NCI-H774 (cell line): ENCODE measurements at regions not wholly inside any gene's neighbourhood (a gene's known extent, or its start where the extent isn't known, plus 50 kb on each side); places are given as distances from the start of the nearest gene placed in this dataset.

Experiments used
- DNase-seq: peaks from one replicate; lab custom pipeline; 2025; lab: John Stamatoyannopoulos, UW

- DNase-seq = no peak
Measured at GRCh38 chr7:54810401-54810800, 51.4 kb upstream of the SEC61G start.

GRCh38 chr7:54811041-54811845, 52.2 kb upstream of the SEC61G start:
- DNase-seq = no peak

GRCh38 chr7:54811846-54812254, 52.8 kb upstream of the SEC61G start:
- no peak for DNase-seq

- no peak for DNase-seq
Measured at GRCh38 chr7:54812756-54813322, 53.8 kb upstream of the SEC61G start.

- DNase-seq = no peak
Measured at GRCh38 chr7:54813398-54813797, 54.4 kb upstream of the SEC61G start.

- no peak for DNase-seq
Measured at GRCh38 chr7:54814401-54814800, 55.4 kb upstream of the SEC61G start.

GRCh38 chr7:54817152-54817551, 58.1 kb upstream of the SEC61G start:
- no peak for DNase-seq

GRCh38 chr7:54823776-54824175, 64.8 kb upstream of the SEC61G start:
- DNase-seq = no peak

- no peak for DNase-seq
Measured at GRCh38 chr7:54824655-54825054, 65.6 kb upstream of the SEC61G start.

- DNase-seq = no peak
Measured at GRCh38 chr7:54825368-54825767, 66.4 kb upstream of the SEC61G start.

GRCh38 chr7:54827734-54828133, 68.7 kb upstream of the SEC61G start:
- DNase-seq = no peak

GRCh38 chr7:54831046-54831643, 72.1 kb upstream of the SEC61G start:
- DNase-seq = no peak

- DNase-seq = no peak
Measured at GRCh38 chr7:54831644-54832095, 72.7 kb upstream of the SEC61G start.

- DNase-seq = no peak
Measured at GRCh38 chr7:54833001-54833467, 74.0 kb upstream of the SEC61G start.

GRCh38 chr7:54837168-54837567, 78.2 kb upstream of the SEC61G start:
- DNase-seq = no peak

GRCh38 chr7:54837761-54838160, 78.8 kb upstream of the SEC61G start:
- no peak for DNase-seq

- no peak for DNase-seq
Measured at GRCh38 chr7:54838175-54838910, 79.3 kb upstream of the SEC61G start.

- DNase-seq = no peak
Measured at GRCh38 chr7:54839575-54840213, 80.7 kb upstream of the SEC61G start.

GRCh38 chr7:54841772-54842697, 83.0 kb upstream of the SEC61G start:
- DNase-seq = no peak

- DNase-seq = no peak
Measured at GRCh38 chr7:54843841-54844355, 84.9 kb upstream of the SEC61G start.

- no peak for DNase-seq
Measured at GRCh38 chr7:54846273-54846672, 87.3 kb upstream of the SEC61G start.
